Osteoblast (primary cell): ENCODE measurements at regions not wholly inside any gene's neighbourhood (a gene's known extent, or its start where the extent isn't known, plus 50 kb on each side); places are given as distances from the start of the nearest gene placed in this dataset.

Experiments
- DNase-seq: peaks from one replicate; pipeline ENCODE4 v3.0.0; 2011; ENCODE audit warnings: low spot score, mixed read lengths; ENCODE audit not compliant: insufficient read length; ENCODE audit errors: missing footprints
- H2AFZ ChIP-seq: 2 replicates; pipeline ENCODE4 v1.6.0; 2011; ENCODE audit warnings: mild to moderate bottlenecking, low read length
- H3K27ac ChIP-seq: 2 replicates; pipeline ENCODE4 v1.5.1; 2011; ENCODE audit warnings: mild to moderate bottlenecking, low read depth, low read length, moderate library complexity
- H3K27me3 ChIP-seq: 2 replicates; pipeline ENCODE4 v1.6.0; 2012; ENCODE audit warnings: mild to moderate bottlenecking, control low read depth, inconsistent platforms, low read length, moderate library complexity; ENCODE audit not compliant: insufficient read depth
- H3K36me3 ChIP-seq: 2 replicates; pipeline ENCODE4 v1.5.1; 2011; ENCODE audit warnings: mild to moderate bottlenecking, low read length, control low read depth, moderate library complexity; ENCODE audit not compliant: insufficient read depth
- H3K4me1 ChIP-seq: 2 replicates; pipeline ENCODE4 v1.5.1; 2011; ENCODE audit warnings: mild to moderate bottlenecking, low read length, control low read depth, moderate library complexity; ENCODE audit not compliant: insufficient read depth
- H3K4me2 ChIP-seq: 2 replicates; pipeline ENCODE4 v1.6.0; 2011; ENCODE audit warnings: mild to moderate bottlenecking, low read length; ENCODE audit not compliant: insufficient read depth
- H3K4me3 ChIP-seq: fragments of 200-600 bp; sonication (generic); 3 replicates; pipeline ENCODE4 v1.5.1; 2012; ENCODE audit warnings: mild to moderate bottlenecking, low read length, inconsistent platforms; ENCODE audit not compliant: insufficient read depth
- H3K79me2 ChIP-seq: 2 replicates; pipeline ENCODE4 v1.6.0; 2012; ENCODE audit warnings: mild to moderate bottlenecking, low read length, control low read depth, inconsistent platforms; ENCODE audit not compliant: insufficient read depth
- H3K9me3 ChIP-seq: 2 replicates; pipeline ENCODE4 v1.5.1; 2011; ENCODE audit warnings: low read depth, low read length, control low read depth
- H4K20me1 ChIP-seq: 2 replicates; pipeline ENCODE4 v1.6.0; 2012; ENCODE audit warnings: mild to moderate bottlenecking, low read length, control low read depth; ENCODE audit not compliant: insufficient read depth
- CTCF ChIP-seq: IDR thresholded peaks from 2 replicates; pipeline ENCODE4 v1.5.1; 2011; ENCODE audit warnings: mild to moderate bottlenecking, low read depth, low read length, moderate library complexity; ENCODE audit errors: extremely low read depth

GRCh38 chr2:144208924-144209323 is 311.0 kb downstream of the ZEB2 start:
- no peak overlapping the region for H3K4me3 ChIP-seq
- H3K4me1 ChIP-seq = no peaks in the 10 kb centered on the region
- no peak for TF ChIP-seq CTCF
- no peaks in the 10 kb centered on the region for H3K79me2 ChIP-seq
- no peak overlapping the region for H2AFZ ChIP-seq
- no peak overlapping the region for H3K4me2 ChIP-seq
- H3K27ac ChIP-seq = no peak overlapping the region
- no peaks in the 10 kb centered on the region for H3K9me3 ChIP-seq
- no peaks in the 10 kb centered on the region for H3K27me3 ChIP-seq
- no peaks in the 10 kb centered on the region for H3K36me3 ChIP-seq
- H4K20me1 ChIP-seq = no peaks in the 10 kb centered on the region
- no peak for DNase-seq

GRCh38 chr2:144206019-144206418 is 313.9 kb downstream of the ZEB2 start:
- H3K36me3 ChIP-seq = no peaks in the 10 kb centered on the region
- DNase-seq = no peak
- no peaks in the 10 kb centered on the region for H4K20me1 ChIP-seq
- H3K9me3 ChIP-seq = no peaks in the 10 kb centered on the region
- H3K4me1 ChIP-seq = no peaks in the 10 kb centered on the region
- no peak for TF ChIP-seq CTCF
- H3K4me2 ChIP-seq = no peak overlapping the region
- H2AFZ ChIP-seq = no peak overlapping the region
- H3K79me2 ChIP-seq = no peaks in the 10 kb centered on the region
- H3K27me3 ChIP-seq = no peaks in the 10 kb centered on the region
- H3K4me3 ChIP-seq = no peak overlapping the region
- no peak overlapping the region for H3K27ac ChIP-seq

GRCh38 chr2:144201868-144202468 is 318.0 kb downstream of the ZEB2 start:
- no peaks in the 10 kb centered on the region for H3K36me3 ChIP-seq
- H3K79me2 ChIP-seq = no peaks in the 10 kb centered on the region
- H3K9me3 ChIP-seq = no peaks in the 10 kb centered on the region
- no peak overlapping the region for H3K4me3 ChIP-seq
- no peaks in the 10 kb centered on the region for H4K20me1 ChIP-seq
- H3K27me3 ChIP-seq = no peaks in the 10 kb centered on the region
- H3K4me1 ChIP-seq = no peaks in the 10 kb centered on the region
- no peak for DNase-seq
- H3K27ac ChIP-seq = no peak overlapping the region
- TF ChIP-seq CTCF = no peak
- H2AFZ ChIP-seq = no peak overlapping the region
- H3K4me2 ChIP-seq = no peak overlapping the region

GRCh38 chr2:144201126-144201525 is 318.8 kb downstream of the ZEB2 start:
- H4K20me1 ChIP-seq = no peaks in the 10 kb centered on the region
- no peak overlapping the region for H3K4me3 ChIP-seq
- DNase-seq = no peak
- H3K4me1 ChIP-seq = no peaks in the 10 kb centered on the region
- H3K36me3 ChIP-seq = no peaks in the 10 kb centered on the region
- H3K79me2 ChIP-seq = no peaks in the 10 kb centered on the region
- no peaks in the 10 kb centered on the region for H3K27me3 ChIP-seq
- H3K4me2 ChIP-seq = no peak overlapping the region
- no peak overlapping the region for H3K27ac ChIP-seq
- TF ChIP-seq CTCF = no peak
- H3K9me3 ChIP-seq = no peaks in the 10 kb centered on the region
- H2AFZ ChIP-seq = no peak overlapping the region
